ENCODE measurements at regions not wholly inside any gene's neighbourhood (a gene's known extent, or its start where the extent isn't known, plus 50 kb on each side); places are given as distances from the start of the nearest gene placed in this dataset.

DNA sequence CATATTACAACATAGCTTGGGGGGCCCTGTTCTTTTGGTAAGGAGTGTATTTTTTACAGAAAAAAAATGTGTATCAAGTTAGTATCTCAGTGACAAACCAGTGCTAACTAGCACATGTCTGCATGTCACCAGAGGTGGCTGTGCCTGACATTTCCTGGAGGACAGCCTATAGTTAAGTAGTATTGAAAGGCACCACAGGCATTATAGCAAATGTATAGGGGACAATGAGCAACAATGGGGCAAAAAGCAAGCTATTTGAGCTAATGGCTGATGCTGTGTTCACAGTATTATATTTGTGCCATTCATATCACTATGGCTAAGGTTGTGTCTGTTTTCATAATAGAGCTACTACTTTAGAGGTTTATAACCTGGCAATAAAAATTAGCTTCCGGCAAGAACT lies 1644.0 kb downstream of the MAT2B start (continued):
- TF ChIP-seq NFAT5 (CRISPR knock-in tag; IDR thresholded peaks at IDR 0.05), result no peak
- no peak for TF ChIP-seq ZNF124 (CRISPR knock-in tag; IDR thresholded peaks at IDR 0.05)
- TF ChIP-seq ZNF24 (IDR thresholded peaks at IDR 0.05), result no peak
- no peak for TF ChIP-seq SALL1 (CRISPR knock-in tag; IDR thresholded peaks at IDR 0.05)
- TF ChIP-seq, protein P1, sequence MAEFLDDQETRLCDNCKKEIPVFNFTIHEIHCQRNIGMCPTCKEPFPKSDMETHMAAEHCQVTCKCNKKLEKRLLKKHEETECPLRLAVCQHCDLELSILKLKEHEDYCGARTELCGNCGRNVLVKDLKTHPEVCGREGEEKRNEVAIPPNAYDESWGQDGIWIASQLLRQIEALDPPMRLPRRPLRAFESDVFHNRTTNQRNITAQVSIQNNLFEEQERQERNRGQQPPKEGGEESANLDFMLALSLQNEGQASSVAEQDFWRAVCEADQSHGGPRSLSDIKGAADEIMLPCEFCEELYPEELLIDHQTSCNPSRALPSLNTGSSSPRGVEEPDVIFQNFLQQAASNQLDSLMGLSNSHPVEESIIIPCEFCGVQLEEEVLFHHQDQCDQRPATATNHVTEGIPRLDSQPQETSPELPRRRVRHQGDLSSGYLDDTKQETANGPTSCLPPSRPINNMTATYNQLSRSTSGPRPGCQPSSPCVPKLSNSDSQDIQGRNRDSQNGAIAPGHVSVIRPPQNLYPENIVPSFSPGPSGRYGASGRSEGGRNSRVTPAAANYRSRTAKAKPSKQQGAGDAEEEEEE (CRISPR knock-in tag; IDR thresholded peaks at IDR 0.05; ENCODE audit: borderline replicate concordance), result no peak
- TF ChIP-seq ZNF674 (CRISPR knock-in tag; IDR thresholded peaks at IDR 0.05; ENCODE audit: low read depth), result no peak
- TF ChIP-seq MTA1 (CRISPR knock-in tag; IDR thresholded peaks at IDR 0.05; ENCODE audit: borderline replicate concordance), result no peak

- ATAC-seq, result no peak
- no peak overlapping the region for H3K9ac ChIP-seq (ENCODE audit: insufficient read depth, low read depth, low read length)
- H3K36me3 ChIP-seq (replicated peaks in 1 of 2; ENCODE audit: control insufficient read depth in 1 of 2, insufficient read depth in 2 of 2, low read length in 2 of 2), result no peaks in the 10 kb centered on the region
- ChIA-PET CTCF (ENCODE audit: low intra/inter-chr PET ratio, low total read pairs) (no interaction called here), POLR2A (no interaction called here)
- H3K9me3 ChIP-seq (ENCODE audit: low read length), result peaks cover 63% of the 10 kb centered on the region
- no peak overlapping the region for H2AFZ ChIP-seq (ENCODE audit: low read length)
- H3K4me2 ChIP-seq (ENCODE audit: low read depth, low read length), result no peak overlapping the region
- H3K4me1 ChIP-seq (ENCODE audit: insufficient read depth, low read length), result no peaks in the 10 kb centered on the region
- DNase-seq (ENCODE audit: low spot score), result no peak
- no TSS peak for BruUV-seq (replicated peaks)
- H3K27me3 ChIP-seq (ENCODE audit: control insufficient read depth in 1 of 2, insufficient read depth in 2 of 2, low read length in 2 of 2), result no peaks in the 10 kb centered on the region
- no peak for FAIRE-seq
- no peak overlapping the region for H3K4me3 ChIP-seq (replicated peaks in 1 of 3; ENCODE audit: insufficient read depth in 1 of 3, low read depth in 2 of 3, low read length in 3 of 3)
- H3K79me2 ChIP-seq (ENCODE audit: insufficient read depth, low read length), result no peaks in the 10 kb centered on the region
- intact Hi-C loops (cut with micrococcal nuclease; ENCODE audit: unreplicated experiment), result no loop called here
- 0% methylated on average over 2 of the region's 2 CpGs for WGBS (ENCODE audit: low lambda C conversion rate)
- H3K27ac ChIP-seq (ENCODE audit: extremely low read length, insufficient read depth, low read length), result no peak overlapping the region
- in situ Hi-C loops (cut with HindIII; ENCODE audit: extremely low pct_ligation_motif_present, low pct_unique_long_range_greater_than_20kb), result no loop called here
- H4K20me1 ChIP-seq (ENCODE audit: insufficient read depth, low read length), result no peaks in the 10 kb centered on the region
- TF ChIP-seq SOX13 (IDR thresholded peaks at IDR 0.05) (no peak), SOX13 (CRISPR knock-in tag; conservative IDR thresholded peaks at IDR 0.05 in 1 of 2, IDR thresholded peaks at IDR 0.05 in 1 of 2) (no peak), PRPF4 (IDR thresholded peaks at IDR 0.05; ENCODE audit: low read depth, low read length, poor library complexity, severe bottlenecking) (no peak), E2F1 (CRISPR knock-in tag; IDR thresholded peaks at IDR 0.05) (no peak), FOXP4 (CRISPR knock-in tag; IDR thresholded peaks at IDR 0.05) (no peak), ZNF224 (CRISPR knock-in tag; IDR thresholded peaks at IDR 0.05) (no peak), ONECUT2 (CRISPR knock-in tag; IDR thresholded peaks at IDR 0.05) (no peak)
These were observed 1646.6 kb downstream of the MAT2B start for GRCh38 chr5:165152058-165152457.
